ENCODE measurements at regions not wholly inside any gene's neighbourhood (a gene's known extent, or its start where the extent isn't known, plus 50 kb on each side); places are given as distances from the start of the nearest gene placed in this dataset.

- WGBS, 2 donors = 82 to 100% methylated on average over 1 of the region's 1 CpG
- no peak overlapping the region for H3K4me3 ChIP-seq (ENCODE audit: low read depth, poor library complexity, severe bottlenecking)
- TF ChIP-seq POLR2A (IDR thresholded peaks at IDR 0.05) = no peak
- TF ChIP-seq, protein P1, sequence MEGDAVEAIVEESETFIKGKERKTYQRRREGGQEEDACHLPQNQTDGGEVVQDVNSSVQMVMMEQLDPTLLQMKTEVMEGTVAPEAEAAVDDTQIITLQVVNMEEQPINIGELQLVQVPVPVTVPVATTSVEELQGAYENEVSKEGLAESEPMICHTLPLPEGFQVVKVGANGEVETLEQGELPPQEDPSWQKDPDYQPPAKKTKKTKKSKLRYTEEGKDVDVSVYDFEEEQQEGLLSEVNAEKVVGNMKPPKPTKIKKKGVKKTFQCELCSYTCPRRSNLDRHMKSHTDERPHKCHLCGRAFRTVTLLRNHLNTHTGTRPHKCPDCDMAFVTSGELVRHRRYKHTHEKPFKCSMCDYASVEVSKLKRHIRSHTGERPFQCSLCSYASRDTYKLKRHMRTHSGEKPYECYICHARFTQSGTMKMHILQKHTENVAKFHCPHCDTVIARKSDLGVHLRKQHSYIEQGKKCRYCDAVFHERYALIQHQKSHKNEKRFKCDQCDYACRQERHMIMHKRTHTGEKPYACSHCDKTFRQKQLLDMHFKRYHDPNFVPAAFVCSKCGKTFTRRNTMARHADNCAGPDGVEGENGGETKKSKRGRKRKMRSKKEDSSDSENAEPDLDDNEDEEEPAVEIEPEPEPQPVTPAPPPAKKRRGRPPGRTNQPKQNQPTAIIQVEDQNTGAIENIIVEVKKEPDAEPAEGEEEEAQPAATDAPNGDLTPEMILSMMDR (IDR thresholded peaks at IDR 0.05) = no peak
- no peak for DNase-seq (ENCODE audit: low spot score in 2 of 2)
- intact Hi-C loops (cut with DNase I; ENCODE audit: low total_unique reads) = no loop called here
Measured at GRCh38 chr6:78570044-78570443, 297.3 kb upstream of the IRAK1BP1 start.

- H3K4me3 ChIP-seq (ENCODE audit: low read depth, poor library complexity, severe bottlenecking) = no peak overlapping the region
- intact Hi-C loops (cut with DNase I; ENCODE audit: low total_unique reads) = no loop called here
- TF ChIP-seq, protein P1 (IDR thresholded peaks at IDR 0.05) = no peak
- TF ChIP-seq POLR2A (IDR thresholded peaks at IDR 0.05) = no peak
- WGBS, 2 donors = 88 to 97% methylated on average over 1 of the region's 1 CpG
- DNase-seq (ENCODE audit: low spot score in 2 of 2) = no peak
Measured at GRCh38 chr6:78577585-78577984, 289.8 kb upstream of the IRAK1BP1 start.

- H3K4me3 ChIP-seq (ENCODE audit: low read depth, poor library complexity, severe bottlenecking) = no peak overlapping the region
- DNase-seq (ENCODE audit: low spot score in 2 of 2) = no peak
- TF ChIP-seq POLR2A (IDR thresholded peaks at IDR 0.05) = no peak
- TF ChIP-seq, protein P1 (IDR thresholded peaks at IDR 0.05) = no peak
- WGBS, 2 donors = 77 to 80% methylated on average over 2 of the region's 2 CpGs
- intact Hi-C loops (cut with DNase I; ENCODE audit: low total_unique reads) = no loop called here
Measured at GRCh38 chr6:78578430-78578829, 288.9 kb upstream of the IRAK1BP1 start.

DNA sequence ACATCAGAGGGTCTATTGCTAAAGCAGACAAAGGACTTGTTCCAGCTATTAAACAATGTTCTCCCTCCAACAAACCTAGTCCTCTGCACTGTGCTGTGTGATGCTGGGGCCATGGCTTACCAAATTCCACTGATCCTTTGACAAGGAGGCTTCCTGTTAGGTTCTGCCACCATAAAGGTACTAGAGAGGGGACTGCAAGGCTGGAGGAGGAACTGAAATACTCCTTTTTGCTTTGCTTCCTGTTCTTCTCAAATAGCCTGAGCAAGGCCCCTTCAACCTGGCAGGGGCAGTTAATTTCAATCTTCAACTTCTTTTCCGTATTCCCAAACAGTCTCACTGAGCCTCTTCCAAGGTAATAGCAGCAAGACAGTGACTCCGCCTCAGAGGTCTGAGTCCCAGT, 286.4 kb upstream of the IRAK1BP1 start:
- 75 to 91% methylated on average over 2 of the region's 2 CpGs for WGBS, 2 donors
- no peak for DNase-seq (ENCODE audit: low spot score in 2 of 2)
- H3K4me3 ChIP-seq (ENCODE audit: low read depth, poor library complexity, severe bottlenecking) = no peak overlapping the region
- no peak for TF ChIP-seq POLR2A (IDR thresholded peaks at IDR 0.05)
- TF ChIP-seq, protein P1 (IDR thresholded peaks at IDR 0.05) = no peak
- intact Hi-C loops (cut with DNase I; ENCODE audit: low total_unique reads) = no loop called here

DNA sequence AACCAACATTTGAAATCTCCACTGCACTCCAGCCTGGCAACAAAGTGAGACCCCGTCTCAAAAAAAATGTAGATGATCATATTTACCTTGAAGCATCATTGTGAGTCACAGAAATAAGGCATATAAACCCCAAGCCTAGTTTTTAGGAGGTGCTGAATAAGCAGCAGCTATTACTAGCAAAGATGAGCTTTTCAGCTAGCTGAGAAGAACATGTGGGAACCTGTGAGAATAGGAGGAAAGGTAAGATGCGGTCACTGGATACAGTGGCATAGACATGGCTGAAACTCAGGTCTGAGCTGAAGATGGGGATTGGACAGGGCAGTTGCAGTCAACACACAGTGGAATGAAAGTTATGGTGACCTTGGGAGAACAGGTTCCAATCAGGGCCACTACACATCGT, 284.3 kb upstream of the IRAK1BP1 start:
- TF ChIP-seq, protein P1 (IDR thresholded peaks at IDR 0.05) = no peak
- no peak for TF ChIP-seq POLR2A (IDR thresholded peaks at IDR 0.05)
- no peak overlapping the region for H3K4me3 ChIP-seq (ENCODE audit: low read depth, poor library complexity, severe bottlenecking)
- no peak for DNase-seq (ENCODE audit: low spot score in 2 of 2)
- WGBS, 2 donors = 81 to 84% methylated on average over 3 of the region's 3 CpGs
- intact Hi-C loops (cut with DNase I; ENCODE audit: low total_unique reads) = no loop called here

GRCh38 chr6:78589436-78589835, 277.9 kb upstream of the IRAK1BP1 start:
- no peak overlapping the region for H3K4me3 ChIP-seq (ENCODE audit: low read depth, poor library complexity, severe bottlenecking)
- TF ChIP-seq POLR2A (IDR thresholded peaks at IDR 0.05) = no peak
- TF ChIP-seq, protein P1 (IDR thresholded peaks at IDR 0.05) = no peak
- intact Hi-C loops (cut with DNase I; ENCODE audit: low total_unique reads) = no loop called here
- DNase-seq (ENCODE audit: low spot score in 2 of 2) = no peak
- WGBS, 2 donors = 34 to 40% methylated on average over 1 of the region's 1 CpG
